ENCODE measurements at regions not wholly inside any gene's neighbourhood (a gene's known extent, or its start where the extent isn't known, plus 50 kb on each side); places are given as distances from the start of the nearest gene placed in this dataset.

DNA sequence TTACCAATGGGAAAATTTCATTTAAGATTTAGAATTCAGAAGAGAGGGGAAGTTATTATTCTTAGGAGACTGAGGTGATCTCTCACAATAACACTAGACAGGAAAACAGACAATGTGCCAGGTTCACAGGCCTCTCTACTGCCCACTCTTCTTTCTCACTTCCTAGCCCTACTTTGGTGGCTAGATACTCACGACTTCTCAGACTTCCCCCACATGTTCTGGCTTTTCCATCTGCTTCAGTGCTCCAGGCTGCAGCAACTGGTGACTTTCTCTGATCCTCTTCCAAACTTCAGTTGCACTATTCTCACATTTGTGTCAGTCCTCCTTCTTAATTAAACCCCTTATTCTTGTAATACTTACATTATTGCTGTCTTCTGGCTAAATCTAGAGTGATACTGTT, 208.7 kb upstream of the KCTD3 start:
- TF ChIP-seq CTCF (IDR thresholded peaks at IDR 0.05) (no peak), POLR2A (IDR thresholded peaks at IDR 0.05) (no peak)

Data from adrenal gland (tissue), 5 donors.